HCT116 (cell line): ENCODE measurements at regions not wholly inside any gene's neighbourhood (a gene's known extent, or its start where the extent isn't known, plus 50 kb on each side); places are given as distances from the start of the nearest gene placed in this dataset.

Source experiments
- ATAC-seq: fragments of 200-7000 bp; cut with Tn5 transposase; 2 replicates; pipeline ENCODE4 v1.9.1; 2020; ENCODE audit warnings: mild to moderate bottlenecking, moderate library complexity
- BruUV-seq: library from RNA; stranded (reverse); fragments of 400-500 nt; replicated peaks from 2 replicates; lab custom pipeline; 2021; lab: Mats Ljungman, UMichigan
- CTCF ChIA-PET: fragments of 300-600 bp; sonication (Branson Sonifier 250); formaldehyde crosslinking; loops from one replicate; lab custom pipeline; 2021; ENCODE audit warnings: antibody characterized with exemption; lab: Charles Lee
- POLR2A ChIA-PET: fragments of 300-600, 350-600 bp; sonication (Branson Sonifier 250); formaldehyde crosslinking; loops from one replicate; lab custom pipeline; 2021; ENCODE audit warnings: antibody characterized with exemption; lab: Charles Lee
- RAD21 ChIA-PET, 2 experiments: fragments of 300-600 bp; sonication (Branson Sonifier 250); formaldehyde crosslinking; loops; one replicate each; lab custom pipeline; 2023; ENCODE audit warnings: low total read pairs in 2 of 2; ENCODE audit not compliant: uncharacterized antibody in 2 of 2, unreplicated experiment in 2 of 2, low non-redundant PET in 1 of 2; lab: Charles Lee
- DNase-seq: peaks from one replicate; pipeline ENCODE4 v3.0.0-alpha.2; 2010; ENCODE audit warnings: low read depth, low spot score
- H2AFZ ChIP-seq: fragments of 200-600 bp; shearing (Covaris generic), sonication (generic); 2 replicates; pipeline ENCODE4 v1.6.1; 2017; ENCODE audit warnings: low read depth, mixed run types, mixed read lengths, antibody characterized with exemption, low read length; ENCODE audit not compliant: poor library complexity, severe bottlenecking
- H3K27ac ChIP-seq: 2 replicates; pipeline ENCODE4 v1.5.1; 2012; ENCODE audit warnings: low read depth, low read length
- H3K27me3 ChIP-seq: fragments of 200-600 bp; sonication (generic); 2 replicates; pipeline ENCODE4 v1.6.1; 2016; ENCODE audit warnings: mixed run types, low read length, mixed read lengths; ENCODE audit not compliant: insufficient read depth
- H3K36me3 ChIP-seq, 2 experiments: fragments of 200-500 bp in 1 of 2; fragments of 200-600 bp in 1 of 2; sonication (Bioruptor generic) in 1 of 2; sonication (generic) in 1 of 2; 2 replicates each; pipeline versions ENCODE4 v1.5.1 to v1.6.1; 2014 to 2016; ENCODE audit warnings: low read length in 2 of 2, inconsistent platforms in 1 of 2, mixed read lengths in 1 of 2, mixed run types in 1 of 2; ENCODE audit not compliant: insufficient read depth in 2 of 2, control insufficient read depth in 1 of 2
- H3K4me1 ChIP-seq, 2 experiments: fragments of 200-600 bp in 1 of 2; sonication (generic) in 1 of 2; 2 replicates each; pipeline versions ENCODE4 v1.5.1 to v1.6.1; 2012 to 2017; ENCODE audit warnings: low read length in 2 of 2, inconsistent platforms in 1 of 2, mild to moderate bottlenecking in 1 of 2, mixed read lengths in 1 of 2, mixed run types in 1 of 2, moderate library complexity in 1 of 2; ENCODE audit not compliant: insufficient read depth in 2 of 2, control insufficient read depth in 1 of 2
- H3K4me2 ChIP-seq: fragments of 200-600 bp; sonication (generic); 2 replicates; pipeline ENCODE4 v1.6.1; 2017; ENCODE audit warnings: mixed run types, low read length, mixed read lengths
- H3K4me3 ChIP-seq, 2 experiments: fragments of 200-600 bp in 1 of 2; sonication (generic) in 1 of 2; replicated peaks in 1 of 2; 2 replicates each; pipeline ENCODE4 v1.5.1; 2011 to 2016; ENCODE audit warnings: low read length in 2 of 2, control low read depth in 1 of 2, low read depth in 1 of 2, mild to moderate bottlenecking in 1 of 2, mixed read lengths in 1 of 2, mixed run types in 1 of 2
- H3K79me2 ChIP-seq: fragments of 200-600 bp; sonication (generic); 2 replicates; pipeline ENCODE4 v1.6.1; 2017; ENCODE audit warnings: mild to moderate bottlenecking, mixed run types, low read length, moderate library complexity, mixed read lengths; ENCODE audit not compliant: insufficient read depth
- H3K9ac ChIP-seq: fragments of 200-600 bp; sonication (generic); 2 replicates; pipeline ENCODE4 v1.6.1; 2016; ENCODE audit warnings: low read length, mixed read lengths
- H3K9me2 ChIP-seq: fragments of 200-600 bp; sonication (generic), shearing (Covaris generic); 2 replicates; pipeline ENCODE4 v1.6.1; 2017; ENCODE audit warnings: mixed run types, mild to moderate bottlenecking, moderate library complexity; ENCODE audit not compliant: insufficient read depth
- H3K9me3 ChIP-seq, 2 experiments: fragments of 200-500 bp in 1 of 2; fragments of 200-600 bp in 1 of 2; sonication (Bioruptor generic) in 1 of 2; sonication (generic) in 1 of 2; 2 replicates each; pipeline ENCODE4 v1.6.1; 2014 to 2017; ENCODE audit warnings: low read length in 2 of 2, mixed read lengths in 2 of 2, inconsistent platforms in 1 of 2, low read depth in 1 of 2, mild to moderate bottlenecking in 1 of 2, mixed run types in 1 of 2, moderate library complexity in 1 of 2; ENCODE audit not compliant: control insufficient read depth in 1 of 2, insufficient read depth in 1 of 2
- H4K20me1 ChIP-seq: fragments of 200-600 bp; sonication (generic), shearing (Covaris generic); 2 replicates; pipeline ENCODE4 v1.6.1; 2017; ENCODE audit warnings: mixed run types, mild to moderate bottlenecking, moderate library complexity; ENCODE audit not compliant: insufficient read depth
- CBX3 ChIP-seq: IDR thresholded peaks from 2 replicates; pipeline ENCODE4 v1.6.1; 2012; ENCODE audit warnings: low read depth
- ELF1 ChIP-seq: IDR thresholded peaks from 2 replicates; pipeline ENCODE4 v1.6.1; 2012; ENCODE audit warnings: low read depth, borderline replicate concordance
- EZH2 ChIP-seq: fragments of 200-600 bp; sonication (generic); IDR thresholded peaks from 2 replicates; pipeline ENCODE4 v1.6.1; 2017; ENCODE audit warnings: antibody characterized with exemption, mixed run types
- EZH2phosphoT487 ChIP-seq: fragments of 200-600 bp; IDR thresholded peaks from 2 replicates; pipeline ENCODE4 v1.6.1; 2018; ENCODE audit warnings: antibody characterized with exemption, borderline replicate concordance
- POLR2AphosphoS5 ChIP-seq: IDR thresholded peaks from 2 replicates; pipeline ENCODE4 v1.6.1; 2011; ENCODE audit warnings: mild to moderate bottlenecking, low read depth, low read length, moderate library complexity
- SIN3A ChIP-seq: IDR thresholded peaks from 2 replicates; pipeline ENCODE4 v1.6.1; 2012; ENCODE audit warnings: low read depth
- SRF ChIP-seq: IDR thresholded peaks from 2 replicates; pipeline ENCODE4 v1.6.1; 2012; ENCODE audit warnings: low read depth
- YY1 ChIP-seq: IDR thresholded peaks from 2 replicates; pipeline ENCODE4 v1.6.1; 2011; ENCODE audit warnings: low read length, low read depth, moderate library complexity, mild to moderate bottlenecking; ENCODE audit not compliant: insufficient replicate concordance; ENCODE audit errors: extremely low read depth
- intact Hi-C: fragments of 100-400 bp; cut with micrococcal nuclease; formaldehyde crosslinking; loops from 2 replicates; pipeline ENCODE4 v1.10.0; 2022
- TF ChIP-seq, protein P1 (sequence below), 3 experiments: fragments of 200-600 bp in 1 of 3; sonication (generic) in 1 of 3; IDR thresholded peaks in 2 of 3; conservative IDR thresholded peaks in 1 of 3; 2 replicates each; pipeline ENCODE4 v1.5.1; 2012 to 2017; ENCODE audit warnings: low read depth in 2 of 3, low read length in 2 of 3, antibody characterized with exemption in 1 of 3, borderline replicate concordance in 1 of 3, control low read depth in 1 of 3, mild to moderate bottlenecking in 1 of 3, mixed read lengths in 1 of 3, mixed run types in 1 of 3, moderate library complexity in 1 of 3; ENCODE audit not compliant: insufficient read depth in 1 of 3
- TF ChIP-seq, protein P2 (sequence below): IDR thresholded peaks from 2 replicates; pipeline ENCODE4 v1.6.1; 2012
- TF ChIP-seq, protein P3 (sequence below): IDR thresholded peaks from 2 replicates; pipeline ENCODE4 v1.6.1; 2012; ENCODE audit warnings: low read depth
- TF ChIP-seq, protein P4 (sequence below): IDR thresholded peaks from 2 replicates; pipeline ENCODE4 v1.6.1; 2011; ENCODE audit warnings: mild to moderate bottlenecking, low read length, moderate library complexity; ENCODE audit not compliant: insufficient replicate concordance; ENCODE audit errors: extremely low read depth

DNA sequence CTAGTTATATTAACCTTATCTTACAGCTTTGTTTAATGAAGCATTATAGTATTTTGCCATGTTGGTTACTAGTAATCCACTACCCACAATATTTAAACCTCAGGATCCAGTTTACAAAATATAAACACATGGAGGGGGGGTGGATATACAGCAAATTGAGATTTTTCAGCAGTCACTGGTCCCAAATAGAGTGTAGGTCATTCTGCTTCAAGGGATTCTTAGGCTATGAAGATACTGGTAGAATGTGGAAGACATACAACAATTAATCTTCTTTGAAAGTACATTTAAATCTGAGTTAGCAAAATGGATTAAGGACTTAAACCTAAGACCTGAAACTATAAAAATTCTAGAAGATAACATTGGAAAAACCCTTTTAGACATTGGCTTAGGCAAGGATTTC lies 569.6 kb downstream of the ZNF674 start:
- no peak for DNase-seq
- CTCF ChIA-PET = no interaction called here

More for the DNA sequence above, 569.6 kb downstream of the ZNF674 start:
- H3K9ac ChIP-seq = no peak overlapping the region
- H3K4me1 ChIP-seq = no peaks in the 10 kb centered on the region
- no peaks in the 10 kb centered on the region for H3K9me3 ChIP-seq
- H3K4me3 ChIP-seq = no peak overlapping the region
- no peaks in the 10 kb centered on the region for H3K27me3 ChIP-seq
- H4K20me1 ChIP-seq = no peaks in the 10 kb centered on the region
- H2AFZ ChIP-seq = no peak overlapping the region
- no peaks in the 10 kb centered on the region for H3K36me3 ChIP-seq
- BruUV-seq = no TSS peak
- H3K4me2 ChIP-seq = no peak overlapping the region
- TF ChIP-seq EZH2 = no peak
- TF ChIP-seq, protein P1, sequence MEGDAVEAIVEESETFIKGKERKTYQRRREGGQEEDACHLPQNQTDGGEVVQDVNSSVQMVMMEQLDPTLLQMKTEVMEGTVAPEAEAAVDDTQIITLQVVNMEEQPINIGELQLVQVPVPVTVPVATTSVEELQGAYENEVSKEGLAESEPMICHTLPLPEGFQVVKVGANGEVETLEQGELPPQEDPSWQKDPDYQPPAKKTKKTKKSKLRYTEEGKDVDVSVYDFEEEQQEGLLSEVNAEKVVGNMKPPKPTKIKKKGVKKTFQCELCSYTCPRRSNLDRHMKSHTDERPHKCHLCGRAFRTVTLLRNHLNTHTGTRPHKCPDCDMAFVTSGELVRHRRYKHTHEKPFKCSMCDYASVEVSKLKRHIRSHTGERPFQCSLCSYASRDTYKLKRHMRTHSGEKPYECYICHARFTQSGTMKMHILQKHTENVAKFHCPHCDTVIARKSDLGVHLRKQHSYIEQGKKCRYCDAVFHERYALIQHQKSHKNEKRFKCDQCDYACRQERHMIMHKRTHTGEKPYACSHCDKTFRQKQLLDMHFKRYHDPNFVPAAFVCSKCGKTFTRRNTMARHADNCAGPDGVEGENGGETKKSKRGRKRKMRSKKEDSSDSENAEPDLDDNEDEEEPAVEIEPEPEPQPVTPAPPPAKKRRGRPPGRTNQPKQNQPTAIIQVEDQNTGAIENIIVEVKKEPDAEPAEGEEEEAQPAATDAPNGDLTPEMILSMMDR (IDR thresholded peaks at IDR 0.05 in 2 of 3, conservative IDR thresholded peaks at IDR 0.05 in 1 of 3; ENCODE audit: borderline replicate concordance in 1 of 3, insufficient read depth in 1 of 3, low read depth in 2 of 3, low read length in 2 of 3) = no peak
- no peak for TF ChIP-seq SRF
- TF ChIP-seq ELF1 = no peak
- TF ChIP-seq, protein P2, sequence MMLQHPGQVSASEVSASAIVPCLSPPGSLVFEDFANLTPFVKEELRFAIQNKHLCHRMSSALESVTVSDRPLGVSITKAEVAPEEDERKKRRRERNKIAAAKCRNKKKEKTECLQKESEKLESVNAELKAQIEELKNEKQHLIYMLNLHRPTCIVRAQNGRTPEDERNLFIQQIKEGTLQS = no peak
- no peak for TF ChIP-seq SIN3A
- TF ChIP-seq, protein P3, sequence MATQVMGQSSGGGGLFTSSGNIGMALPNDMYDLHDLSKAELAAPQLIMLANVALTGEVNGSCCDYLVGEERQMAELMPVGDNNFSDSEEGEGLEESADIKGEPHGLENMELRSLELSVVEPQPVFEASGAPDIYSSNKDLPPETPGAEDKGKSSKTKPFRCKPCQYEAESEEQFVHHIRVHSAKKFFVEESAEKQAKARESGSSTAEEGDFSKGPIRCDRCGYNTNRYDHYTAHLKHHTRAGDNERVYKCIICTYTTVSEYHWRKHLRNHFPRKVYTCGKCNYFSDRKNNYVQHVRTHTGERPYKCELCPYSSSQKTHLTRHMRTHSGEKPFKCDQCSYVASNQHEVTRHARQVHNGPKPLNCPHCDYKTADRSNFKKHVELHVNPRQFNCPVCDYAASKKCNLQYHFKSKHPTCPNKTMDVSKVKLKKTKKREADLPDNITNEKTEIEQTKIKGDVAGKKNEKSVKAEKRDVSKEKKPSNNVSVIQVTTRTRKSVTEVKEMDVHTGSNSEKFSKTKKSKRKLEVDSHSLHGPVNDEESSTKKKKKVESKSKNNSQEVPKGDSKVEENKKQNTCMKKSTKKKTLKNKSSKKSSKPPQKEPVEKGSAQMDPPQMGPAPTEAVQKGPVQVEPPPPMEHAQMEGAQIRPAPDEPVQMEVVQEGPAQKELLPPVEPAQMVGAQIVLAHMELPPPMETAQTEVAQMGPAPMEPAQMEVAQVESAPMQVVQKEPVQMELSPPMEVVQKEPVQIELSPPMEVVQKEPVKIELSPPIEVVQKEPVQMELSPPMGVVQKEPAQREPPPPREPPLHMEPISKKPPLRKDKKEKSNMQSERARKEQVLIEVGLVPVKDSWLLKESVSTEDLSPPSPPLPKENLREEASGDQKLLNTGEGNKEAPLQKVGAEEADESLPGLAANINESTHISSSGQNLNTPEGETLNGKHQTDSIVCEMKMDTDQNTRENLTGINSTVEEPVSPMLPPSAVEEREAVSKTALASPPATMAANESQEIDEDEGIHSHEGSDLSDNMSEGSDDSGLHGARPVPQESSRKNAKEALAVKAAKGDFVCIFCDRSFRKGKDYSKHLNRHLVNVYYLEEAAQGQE = no peak
- TF ChIP-seq POLR2AphosphoS5 = no peak
- no peak for TF ChIP-seq CBX3
- TF ChIP-seq, protein P4, sequence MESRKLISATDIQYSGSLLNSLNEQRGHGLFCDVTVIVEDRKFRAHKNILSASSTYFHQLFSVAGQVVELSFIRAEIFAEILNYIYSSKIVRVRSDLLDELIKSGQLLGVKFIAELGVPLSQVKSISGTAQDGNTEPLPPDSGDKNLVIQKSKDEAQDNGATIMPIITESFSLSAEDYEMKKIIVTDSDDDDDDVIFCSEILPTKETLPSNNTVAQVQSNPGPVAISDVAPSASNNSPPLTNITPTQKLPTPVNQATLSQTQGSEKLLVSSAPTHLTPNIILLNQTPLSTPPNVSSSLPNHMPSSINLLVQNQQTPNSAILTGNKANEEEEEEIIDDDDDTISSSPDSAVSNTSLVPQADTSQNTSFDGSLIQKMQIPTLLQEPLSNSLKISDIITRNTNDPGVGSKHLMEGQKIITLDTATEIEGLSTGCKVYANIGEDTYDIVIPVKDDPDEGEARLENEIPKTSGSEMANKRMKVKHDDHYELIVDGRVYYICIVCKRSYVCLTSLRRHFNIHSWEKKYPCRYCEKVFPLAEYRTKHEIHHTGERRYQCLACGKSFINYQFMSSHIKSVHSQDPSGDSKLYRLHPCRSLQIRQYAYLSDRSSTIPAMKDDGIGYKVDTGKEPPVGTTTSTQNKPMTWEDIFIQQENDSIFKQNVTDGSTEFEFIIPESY = no peak
- TF ChIP-seq EZH2phosphoT487 = no peak
- TF ChIP-seq YY1 = no peak
- TF ChIP-seq, all 23 proteins: peak for 0
- RAD21 ChIA-PET = no interaction called here
- Histone ChIP-seq H3K9me2 (no peaks in the 10 kb centered on the region), H3K27ac (no peak overlapping the region), H3K79me2 (no peaks in the 10 kb centered on the region)
- POLR2A ChIA-PET = no interaction called here
- intact Hi-C loops = no loop called here
- ATAC-seq = no peak
